ENCODE measurements at regions not wholly inside any gene's neighbourhood (a gene's known extent, or its start where the extent isn't known, plus 50 kb on each side); places are given as distances from the start of the nearest gene placed in this dataset.

- H3K36me3 ChIP-seq (ENCODE audit: control insufficient read depth in 1 of 2, insufficient read depth in 2 of 2, low read length in 2 of 2), result no peaks in the 10 kb centered on the region
- no peak overlapping the region for H4K91ac ChIP-seq (ENCODE audit: low read depth, low read length)
- no peak overlapping the region for H4K8ac ChIP-seq (ENCODE audit: low read depth, low read length)
- H2BK5ac ChIP-seq (ENCODE audit: low read depth, low read length, poor library complexity), result no peak overlapping the region
- H3K4me2 ChIP-seq (ENCODE audit: low read length), result no peak overlapping the region
- no peak overlapping the region for H3K14ac ChIP-seq (ENCODE audit: low read length)
- DNase-seq, result no peak
- H2AK5ac ChIP-seq (ENCODE audit: low read length), result no peak overlapping the region
- no peaks in the 10 kb centered on the region for H3K27me3 ChIP-seq (ENCODE audit: insufficient read depth, low read length)
- H2BK12ac ChIP-seq (ENCODE audit: low read length), result no peak overlapping the region
- H3K27ac ChIP-seq (ENCODE audit: low read depth, low read length), result no peak overlapping the region
- H3K9ac ChIP-seq (ENCODE audit: low read length), result no peak overlapping the region
- no peak overlapping the region for H3K4me3 ChIP-seq (ENCODE audit: low read depth, low read length)
- no peak overlapping the region for H3K4ac ChIP-seq (ENCODE audit: low read depth, low read length)
- no peak overlapping the region for H3K18ac ChIP-seq (ENCODE audit: low read length)
- H3K4me1 ChIP-seq (ENCODE audit: control insufficient read depth in 1 of 2, insufficient read depth in 2 of 2, low read length in 2 of 2), result no peaks in the 10 kb centered on the region
- H3K79me2 ChIP-seq (ENCODE audit: control insufficient read depth, insufficient read depth, low read length, poor library complexity), result no peaks in the 10 kb centered on the region
- no peak overlapping the region for H4K12ac ChIP-seq (ENCODE audit: low read depth, low read length)
- no peaks in the 10 kb centered on the region for H3K9me3 ChIP-seq (ENCODE audit: insufficient read depth, low read depth, low read length)
- H2AFZ ChIP-seq (ENCODE audit: insufficient read depth, low read length, poor library complexity), result no peak overlapping the region
- H3K23ac ChIP-seq (ENCODE audit: low read length), result no peak overlapping the region
- H3K79me1 ChIP-seq (ENCODE audit: low read length), result no peaks in the 10 kb centered on the region
- no CpG with 5 or more reads among the region's 4 CpGs for WGBS (ENCODE audit: extremely low coverage, insufficient coverage, insufficient read length)
- no peak overlapping the region for H2BK120ac ChIP-seq (ENCODE audit: insufficient read depth, low read length, poor library complexity)
Measured at GRCh38 chr4:22202246-22202974, 253.8 kb upstream of the KCNIP4 start.

- Histone ChIP-seq H3K18ac (ENCODE audit: low read length) (no peak overlapping the region), H4K12ac (ENCODE audit: low read depth, low read length) (no peak overlapping the region), H2BK5ac (ENCODE audit: low read depth, low read length, poor library complexity) (no peak overlapping the region), H3K4me1 (ENCODE audit: control insufficient read depth in 1 of 2, insufficient read depth in 2 of 2, low read length in 2 of 2) (no peaks in the 10 kb centered on the region), H2BK120ac (ENCODE audit: insufficient read depth, low read length, poor library complexity) (no peak overlapping the region), H3K79me1 (ENCODE audit: low read length) (no peaks in the 10 kb centered on the region), H2AFZ (ENCODE audit: insufficient read depth, low read length, poor library complexity) (no peak overlapping the region), H4K8ac (ENCODE audit: low read depth, low read length) (no peak overlapping the region), H3K4me2 (ENCODE audit: low read length) (no peak overlapping the region), H3K4me3 (ENCODE audit: low read depth, low read length) (no peak overlapping the region), H4K91ac (ENCODE audit: low read depth, low read length) (no peak overlapping the region), H2BK12ac (ENCODE audit: low read length) (no peak overlapping the region), H3K79me2 (ENCODE audit: control insufficient read depth, insufficient read depth, low read length, poor library complexity) (no peaks in the 10 kb centered on the region), H2AK5ac (ENCODE audit: low read length) (no peak overlapping the region), H3K4ac (ENCODE audit: low read depth, low read length) (no peak overlapping the region), H3K14ac (ENCODE audit: low read length) (no peak overlapping the region), H3K9me3 (ENCODE audit: insufficient read depth, low read depth, low read length) (no peaks in the 10 kb centered on the region), H3K27me3 (ENCODE audit: insufficient read depth, low read length) (no peaks in the 10 kb centered on the region), H3K27ac (ENCODE audit: low read depth, low read length) (no peak overlapping the region), H3K23ac (ENCODE audit: low read length) (no peak overlapping the region), H3K36me3 (ENCODE audit: control insufficient read depth in 1 of 2, insufficient read depth in 2 of 2, low read length in 2 of 2) (no peaks in the 10 kb centered on the region), H3K9ac (ENCODE audit: low read length) (no peak overlapping the region)
- no peak for DNase-seq
- WGBS (ENCODE audit: extremely low coverage, insufficient coverage, insufficient read length), result no CpG with 5 or more reads among the region's 2 CpGs
Measured at GRCh38 chr4:22201256-22201655, 252.7 kb upstream of the KCNIP4 start.

- H3K79me2 ChIP-seq (ENCODE audit: control insufficient read depth, insufficient read depth, low read length, poor library complexity), result no peaks in the 10 kb centered on the region
- H3K4me3 ChIP-seq (ENCODE audit: low read depth, low read length), result no peak overlapping the region
- H3K4ac ChIP-seq (ENCODE audit: low read depth, low read length), result no peak overlapping the region
- no peaks in the 10 kb centered on the region for H3K79me1 ChIP-seq (ENCODE audit: low read length)
- no peak overlapping the region for H3K9ac ChIP-seq (ENCODE audit: low read length)
- H2AK5ac ChIP-seq (ENCODE audit: low read length), result no peak overlapping the region
- H3K36me3 ChIP-seq (ENCODE audit: control insufficient read depth in 1 of 2, insufficient read depth in 2 of 2, low read length in 2 of 2), result no peaks in the 10 kb centered on the region
- H2BK12ac ChIP-seq (ENCODE audit: low read length), result no peak overlapping the region
- H3K23ac ChIP-seq (ENCODE audit: low read length), result no peak overlapping the region
- no peaks in the 10 kb centered on the region for H3K27me3 ChIP-seq (ENCODE audit: insufficient read depth, low read length)
- WGBS (ENCODE audit: extremely low coverage, insufficient coverage, insufficient read length), result no CpG with 5 or more reads among the region's 3 CpGs
- H4K8ac ChIP-seq (ENCODE audit: low read depth, low read length), result no peak overlapping the region
- no peak overlapping the region for H4K12ac ChIP-seq (ENCODE audit: low read depth, low read length)
- H3K27ac ChIP-seq (ENCODE audit: low read depth, low read length), result no peak overlapping the region
- no peaks in the 10 kb centered on the region for H3K4me1 ChIP-seq (ENCODE audit: control insufficient read depth in 1 of 2, insufficient read depth in 2 of 2, low read length in 2 of 2)
- no peak overlapping the region for H2BK120ac ChIP-seq (ENCODE audit: insufficient read depth, low read length, poor library complexity)
- H2AFZ ChIP-seq (ENCODE audit: insufficient read depth, low read length, poor library complexity), result no peak overlapping the region
- no peak overlapping the region for H2BK5ac ChIP-seq (ENCODE audit: low read depth, low read length, poor library complexity)
- no peak overlapping the region for H4K91ac ChIP-seq (ENCODE audit: low read depth, low read length)
- H3K18ac ChIP-seq (ENCODE audit: low read length), result no peak overlapping the region
- H3K4me2 ChIP-seq (ENCODE audit: low read length), result no peak overlapping the region
- no peak overlapping the region for H3K14ac ChIP-seq (ENCODE audit: low read length)
- no peaks in the 10 kb centered on the region for H3K9me3 ChIP-seq (ENCODE audit: insufficient read depth, low read depth, low read length)
- DNase-seq, result no peak
Measured at GRCh38 chr4:22196551-22196950, 248.0 kb upstream of the KCNIP4 start.

- no CpG with 5 or more reads among the region's 5 CpGs for WGBS (ENCODE audit: extremely low coverage, insufficient coverage, insufficient read length)
- H2BK5ac ChIP-seq (ENCODE audit: low read depth, low read length, poor library complexity), result no peak overlapping the region
- H3K9ac ChIP-seq (ENCODE audit: low read length), result no peak overlapping the region
- no peak overlapping the region for H3K18ac ChIP-seq (ENCODE audit: low read length)
- H2AFZ ChIP-seq (ENCODE audit: insufficient read depth, low read length, poor library complexity), result no peak overlapping the region
- H3K4ac ChIP-seq (ENCODE audit: low read depth, low read length), result no peak overlapping the region
- no peaks in the 10 kb centered on the region for H3K79me1 ChIP-seq (ENCODE audit: low read length)
- no peaks in the 10 kb centered on the region for H3K9me3 ChIP-seq (ENCODE audit: insufficient read depth, low read depth, low read length)
- H3K27me3 ChIP-seq (ENCODE audit: insufficient read depth, low read length), result no peaks in the 10 kb centered on the region
- no peaks in the 10 kb centered on the region for H3K36me3 ChIP-seq (ENCODE audit: control insufficient read depth in 1 of 2, insufficient read depth in 2 of 2, low read length in 2 of 2)
- H4K12ac ChIP-seq (ENCODE audit: low read depth, low read length), result no peak overlapping the region
- no peak overlapping the region for H2AK5ac ChIP-seq (ENCODE audit: low read length)
- H4K91ac ChIP-seq (ENCODE audit: low read depth, low read length), result no peak overlapping the region
- H2BK12ac ChIP-seq (ENCODE audit: low read length), result no peak overlapping the region
- peaks cover 0 to 3% of the 10 kb centered on the region in 2 experiments for H3K4me1 ChIP-seq (ENCODE audit: control insufficient read depth in 1 of 2, insufficient read depth in 2 of 2, low read length in 2 of 2)
- no peak overlapping the region for H3K27ac ChIP-seq (ENCODE audit: low read depth, low read length)
- DNase-seq, result no peak
- H3K79me2 ChIP-seq (ENCODE audit: control insufficient read depth, insufficient read depth, low read length, poor library complexity), result no peaks in the 10 kb centered on the region
- no peak overlapping the region for H3K14ac ChIP-seq (ENCODE audit: low read length)
- no peak overlapping the region for H2BK120ac ChIP-seq (ENCODE audit: insufficient read depth, low read length, poor library complexity)
- H3K4me2 ChIP-seq (ENCODE audit: low read length), result no peak overlapping the region
- H3K23ac ChIP-seq (ENCODE audit: low read length), result no peak overlapping the region
- H4K8ac ChIP-seq (ENCODE audit: low read depth, low read length), result no peak overlapping the region
- no peak overlapping the region for H3K4me3 ChIP-seq (ENCODE audit: low read depth, low read length)
Measured at GRCh38 chr4:22192084-22192511, 243.5 kb upstream of the KCNIP4 start.
